CD8-positive, alpha-beta memory T cell (primary cell): ENCODE measurements at regions not wholly inside any gene's neighbourhood (a gene's known extent, or its start where the extent isn't known, plus 50 kb on each side); places are given as distances from the start of the nearest gene placed in this dataset.
A peak's percentile ranks its signal among the peaks of the same experiment; 100 is the strongest.

Source experiments
- CTCF ChIA-PET: fragments of 350-600 bp; sonication (Branson Sonifier 250); formaldehyde crosslinking; loops from one replicate; lab custom pipeline; 2021; ENCODE audit warnings: antibody characterized with exemption; lab: Charles Lee
- POLR2A ChIA-PET: fragments of 350-600 bp; sonication (Branson Sonifier 250); formaldehyde crosslinking; loops from one replicate; lab custom pipeline; 2021; ENCODE audit warnings: antibody characterized with exemption; lab: Charles Lee
- DNase-seq, 5 donors: peaks; one replicate each; pipeline versions ENCODE4 v3.0.0 to v3.0.0-alpha.2; 2020 to 2022; ENCODE audit warnings: mixed read lengths in 1 of 5
- H3K27ac ChIP-seq: one replicate; pipeline ENCODE4 v1.7.0; 2013; ENCODE audit warnings: low read depth, mild to moderate bottlenecking, low read length, moderate library complexity
- H3K27me3 ChIP-seq: 2 replicates; pipeline ENCODE4 v1.7.0; 2013; ENCODE audit warnings: low read length, mild to moderate bottlenecking; ENCODE audit not compliant: insufficient read depth, poor library complexity, severe bottlenecking
- H3K36me3 ChIP-seq: 2 replicates; pipeline ENCODE4 v1.7.0; 2013; ENCODE audit warnings: mild to moderate bottlenecking, low read length, moderate library complexity; ENCODE audit not compliant: insufficient read depth
- H3K4me1 ChIP-seq: 2 replicates; pipeline ENCODE4 v1.7.0; 2013; ENCODE audit warnings: mild to moderate bottlenecking, low read length, moderate library complexity; ENCODE audit not compliant: insufficient read depth
- H3K4me3 ChIP-seq: 2 replicates; pipeline ENCODE4 v1.7.0; 2013; ENCODE audit warnings: mild to moderate bottlenecking, low read length
- H3K9me3 ChIP-seq: 2 replicates; pipeline ENCODE4 v1.7.0; 2013; ENCODE audit warnings: mild to moderate bottlenecking, low read length
- H3K27ac Mint-ChIP-seq, 8 donors: one replicate each; pipeline ENCODE4 v1.8.0; 2020 to 2021; ENCODE audit warnings: mixed read lengths in 8 of 8, mild to moderate bottlenecking in 6 of 8, inconsistent platforms in 3 of 8, moderate library complexity in 3 of 8
- H3K27me3 Mint-ChIP-seq, 2 donors: one replicate each; pipeline ENCODE4 v1.8.0; 2020 to 2021; ENCODE audit warnings: mixed read lengths in 2 of 2, mild to moderate bottlenecking in 1 of 2, moderate library complexity in 1 of 2
- H3K36me3 Mint-ChIP-seq, 3 donors: one replicate each; pipeline ENCODE4 v1.8.0; 2020 to 2021; ENCODE audit warnings: mixed read lengths in 3 of 3, inconsistent platforms in 1 of 3, mild to moderate bottlenecking in 1 of 3
- H3K4me1 Mint-ChIP-seq, 3 donors: one replicate each; pipeline ENCODE4 v1.8.0; 2020 to 2021; ENCODE audit warnings: mixed read lengths in 3 of 3, inconsistent platforms in 1 of 3, mild to moderate bottlenecking in 1 of 3
- H3K4me3 Mint-ChIP-seq, 7 donors: one replicate each; pipeline ENCODE4 v1.8.0; 2020 to 2021; ENCODE audit warnings: mixed read lengths in 7 of 7, mild to moderate bottlenecking in 6 of 7, moderate library complexity in 4 of 7, inconsistent platforms in 2 of 7
- H3K9me3 Mint-ChIP-seq, 5 donors: one replicate each; pipeline ENCODE4 v1.8.0; 2020 to 2022; ENCODE audit warnings: mixed read lengths in 5 of 5, mild to moderate bottlenecking in 3 of 5, moderate library complexity in 2 of 5, inconsistent platforms in 1 of 5

DNA sequence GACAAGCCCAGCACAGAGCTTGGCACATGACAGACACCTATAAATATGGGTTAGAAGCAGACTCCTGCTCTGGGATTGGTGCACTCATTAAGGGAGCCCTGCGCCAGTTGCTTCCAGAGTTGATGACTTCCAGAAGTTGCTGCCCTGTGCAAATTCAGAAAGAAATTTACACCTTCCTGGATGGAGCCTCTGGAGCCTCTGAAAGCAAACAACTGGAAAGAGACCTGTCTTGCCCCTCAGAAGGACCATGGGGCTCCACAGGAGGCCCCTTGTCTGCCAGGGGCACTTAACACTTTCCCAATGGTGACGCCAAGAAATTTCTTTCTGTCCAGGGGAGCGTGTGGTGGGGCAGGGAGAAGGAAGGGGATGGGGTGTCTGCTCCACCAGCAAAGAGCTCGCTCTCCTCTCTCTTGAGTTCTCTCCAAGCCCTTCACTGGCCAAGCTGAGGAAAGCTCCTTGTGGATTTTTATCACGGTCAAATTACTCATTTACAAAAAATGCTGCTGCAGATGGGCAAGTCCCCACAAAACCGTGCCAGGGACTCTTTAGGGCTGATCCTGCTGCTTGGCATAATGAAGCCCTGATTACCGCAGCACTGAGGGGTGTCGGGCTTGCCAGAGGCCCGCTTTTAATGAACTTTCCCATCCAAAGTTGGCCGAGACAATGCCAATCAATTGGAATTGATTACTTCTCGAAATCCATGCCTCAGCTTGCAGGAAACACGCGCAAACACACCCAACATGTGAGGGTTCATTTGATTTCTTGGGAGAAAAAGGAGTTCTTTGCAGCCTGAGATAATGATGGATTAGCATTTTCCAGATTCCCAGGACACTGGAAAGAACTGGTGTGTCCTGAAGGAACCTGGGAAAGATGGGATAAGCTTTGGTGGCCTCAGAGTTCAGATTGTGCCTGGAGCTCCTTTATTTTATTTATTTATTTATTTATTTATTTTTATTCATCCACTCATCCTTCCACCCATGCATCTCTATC, 583.6 kb upstream of the CDH5 start:
- ChIA-PET POLR2A (no interaction called here), CTCF (no interaction called here)
- Mint-ChIP-seq H3K27me3 (no peaks in the 10 kb centered on the region), H3K4me1 (no peaks in the 10 kb centered on the region), H3K27ac (peak overlapping the region in 1 of 8 donors; percentile 14), H3K36me3 (no peaks in the 10 kb centered on the region), H3K4me3 (no peak overlapping the region), H3K9me3 (peaks cover 0 to 7% (median 2%) of the 10 kb centered on the region in 5 donors)
- Histone ChIP-seq H3K36me3 (no peaks in the 10 kb centered on the region), H3K4me3 (no peak overlapping the region), H3K27ac (no peak overlapping the region), H3K27me3 (no peaks in the 10 kb centered on the region), H3K9me3 (no peaks in the 10 kb centered on the region), H3K4me1 (no peaks in the 10 kb centered on the region)
- DNase-seq, result no peak

GRCh38 chr16:65781855-65782254, 584.6 kb upstream of the CDH5 start:
- CTCF ChIA-PET, result no interaction called here
- peaks cover 1 to 7% (median 6%) of the 10 kb centered on the region in 5 donors for H3K9me3 Mint-ChIP-seq

GRCh38 chr16:65781363-65781762, 585.1 kb upstream of the CDH5 start:
- Histone ChIP-seq H3K9me3 (no peaks in the 10 kb centered on the region), H3K27ac (no peak overlapping the region), H3K36me3 (no peaks in the 10 kb centered on the region), H3K4me1 (no peaks in the 10 kb centered on the region), H3K27me3 (no peaks in the 10 kb centered on the region), H3K4me3 (no peak overlapping the region)
- Mint-ChIP-seq H3K27ac (no peak overlapping the region), H3K27me3 (no peaks in the 10 kb centered on the region), H3K36me3 (no peaks in the 10 kb centered on the region), H3K9me3 (peaks cover 1 to 7% (median 6%) of the 10 kb centered on the region in 5 donors), H3K4me1 (no peaks in the 10 kb centered on the region), H3K4me3 (no peak overlapping the region)
- ChIA-PET POLR2A (no interaction called here), CTCF (no interaction called here)
- no peak for DNase-seq

More at GRCh38 chr16:65781855-65782254, 584.6 kb upstream of the CDH5 start:
- H3K27ac ChIP-seq, result no peak overlapping the region
- H3K27ac Mint-ChIP-seq, result no peak overlapping the region
- no peaks in the 10 kb centered on the region for H3K4me1 ChIP-seq
- H3K4me1 Mint-ChIP-seq, result no peaks in the 10 kb centered on the region
- DNase-seq, result no peak
- no peaks in the 10 kb centered on the region for H3K36me3 ChIP-seq
- POLR2A ChIA-PET, result no interaction called here
- H3K27me3 Mint-ChIP-seq, result no peaks in the 10 kb centered on the region
- H3K36me3 Mint-ChIP-seq, result no peaks in the 10 kb centered on the region
- H3K4me3 ChIP-seq, result no peak overlapping the region
- no peaks in the 10 kb centered on the region for H3K9me3 ChIP-seq
- H3K4me3 Mint-ChIP-seq, result no peak overlapping the region
- no peaks in the 10 kb centered on the region for H3K27me3 ChIP-seq

DNA sequence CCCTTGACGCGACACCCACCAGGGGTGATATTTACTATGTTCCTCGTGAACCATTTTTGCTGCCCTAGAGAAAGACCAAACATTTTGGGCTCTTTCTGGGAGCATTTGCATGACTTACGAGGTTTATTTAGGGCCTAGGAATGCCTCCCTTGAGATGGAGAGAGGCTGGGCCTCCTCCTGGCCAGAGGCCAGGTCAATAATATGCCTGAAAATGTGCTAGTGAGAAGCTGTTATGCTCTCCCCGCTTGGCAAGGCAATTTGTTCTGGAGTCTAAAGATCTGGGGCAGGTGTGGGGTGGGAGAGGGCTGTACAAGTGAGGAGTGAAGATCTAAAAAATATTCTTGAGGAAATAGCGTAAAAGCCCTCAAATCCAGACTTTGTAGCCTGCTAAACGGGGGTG, 587.3 kb upstream of the CDH5 start:
- H3K4me3 Mint-ChIP-seq, result no peak overlapping the region
- no peaks in the 10 kb centered on the region for H3K36me3 ChIP-seq
- no peaks in the 10 kb centered on the region for H3K27me3 ChIP-seq
- ChIA-PET POLR2A (no interaction called here), CTCF (no interaction called here)
- peaks cover 1 to 6% (median 5%) of the 10 kb centered on the region in 5 donors for H3K9me3 Mint-ChIP-seq
- DNase-seq, result no peak
- no peaks in the 10 kb centered on the region for H3K36me3 Mint-ChIP-seq
- no peaks in the 10 kb centered on the region for H3K4me1 ChIP-seq
- no peak overlapping the region for H3K27ac ChIP-seq
- no peak overlapping the region for H3K4me3 ChIP-seq
- H3K27ac Mint-ChIP-seq, result no peak overlapping the region
- H3K9me3 ChIP-seq, result no peaks in the 10 kb centered on the region
- H3K27me3 Mint-ChIP-seq, result no peaks in the 10 kb centered on the region
- no peaks in the 10 kb centered on the region for H3K4me1 Mint-ChIP-seq

DNA sequence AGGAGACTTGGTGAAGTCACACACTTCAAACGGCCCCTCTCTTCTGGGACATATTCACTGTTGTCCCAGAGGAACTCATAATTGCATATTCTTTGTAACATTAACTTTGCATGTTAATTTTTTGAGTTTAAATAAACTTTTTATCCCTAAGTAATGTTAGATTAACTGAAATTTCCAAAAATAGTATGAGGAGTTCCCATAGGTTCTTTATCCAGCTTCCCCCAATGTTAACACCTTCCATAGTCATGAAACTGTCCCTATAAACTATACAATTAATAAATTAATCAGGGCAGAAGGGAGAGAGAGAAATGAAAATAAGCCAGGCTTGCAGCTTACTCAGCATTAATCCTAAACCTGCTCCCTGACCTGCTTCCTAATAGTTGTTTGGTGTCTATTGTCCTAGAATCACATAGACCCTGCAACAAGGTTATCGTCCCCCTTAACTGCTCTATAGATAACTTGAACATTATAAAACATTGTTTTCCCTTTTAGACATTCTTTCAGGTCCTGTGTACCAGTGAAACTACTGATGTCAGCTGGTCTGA, 589.8 kb upstream of the CDH5 start:
- CTCF ChIA-PET, result no interaction called here
- H3K27ac Mint-ChIP-seq, result no peak overlapping the region

DNA sequence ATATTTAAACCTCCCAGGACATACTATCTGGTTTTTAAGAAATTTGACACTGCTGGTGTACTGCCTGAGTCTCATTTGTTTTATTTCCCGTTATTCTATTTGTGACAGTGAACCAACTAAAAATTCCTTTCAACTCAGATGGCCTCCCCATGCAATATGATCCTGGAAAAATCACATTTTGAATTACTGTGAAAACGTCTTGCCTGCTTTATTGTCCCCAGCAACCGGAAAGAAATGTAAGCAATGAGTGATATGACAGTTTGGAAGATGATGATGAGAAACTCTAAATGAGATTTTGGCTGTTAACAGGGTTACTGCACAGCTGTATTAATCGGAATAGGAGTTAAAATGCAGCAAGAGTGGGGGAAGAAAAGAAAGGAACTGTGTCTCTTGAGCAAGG, 590.7 kb upstream of the CDH5 start:
- Histone ChIP-seq H3K36me3 (no peaks in the 10 kb centered on the region), H3K9me3 (no peaks in the 10 kb centered on the region), H3K27ac (no peak overlapping the region), H3K27me3 (no peaks in the 10 kb centered on the region), H3K4me1 (no peaks in the 10 kb centered on the region), H3K4me3 (no peak overlapping the region)
- POLR2A ChIA-PET, result no interaction called here
- Mint-ChIP-seq H3K4me1 (no peaks in the 10 kb centered on the region), H3K36me3 (no peaks in the 10 kb centered on the region), H3K27ac (no peak overlapping the region), H3K27me3 (peaks cover 0 to 1% of the 10 kb centered on the region in 2 donors), H3K4me3 (no peak overlapping the region), H3K9me3 (peaks cover 0 to 13% (median 5%) of the 10 kb centered on the region in 5 donors)
- no peak for DNase-seq
- CTCF ChIA-PET, result no interaction called here

More for the DNA sequence above, 589.8 kb upstream of the CDH5 start:
- Histone ChIP-seq H3K4me1 (no peaks in the 10 kb centered on the region), H3K9me3 (no peaks in the 10 kb centered on the region), H3K36me3 (no peaks in the 10 kb centered on the region), H3K27me3 (no peaks in the 10 kb centered on the region), H3K4me3 (no peak overlapping the region), H3K27ac (no peak overlapping the region)
- Mint-ChIP-seq H3K9me3 (peaks cover 0 to 9% (median 5%) of the 10 kb centered on the region in 5 donors), H3K4me1 (no peaks in the 10 kb centered on the region), H3K27me3 (peaks cover 0 to 1% of the 10 kb centered on the region in 2 donors), H3K36me3 (no peaks in the 10 kb centered on the region), H3K4me3 (no peak overlapping the region)
- POLR2A ChIA-PET, result no interaction called here
- DNase-seq, result no peak

- ChIA-PET POLR2A (no interaction called here), CTCF (no interaction called here)
Measured at GRCh38 chr16:65774350-65774749, 592.1 kb upstream of the CDH5 start.

DNA sequence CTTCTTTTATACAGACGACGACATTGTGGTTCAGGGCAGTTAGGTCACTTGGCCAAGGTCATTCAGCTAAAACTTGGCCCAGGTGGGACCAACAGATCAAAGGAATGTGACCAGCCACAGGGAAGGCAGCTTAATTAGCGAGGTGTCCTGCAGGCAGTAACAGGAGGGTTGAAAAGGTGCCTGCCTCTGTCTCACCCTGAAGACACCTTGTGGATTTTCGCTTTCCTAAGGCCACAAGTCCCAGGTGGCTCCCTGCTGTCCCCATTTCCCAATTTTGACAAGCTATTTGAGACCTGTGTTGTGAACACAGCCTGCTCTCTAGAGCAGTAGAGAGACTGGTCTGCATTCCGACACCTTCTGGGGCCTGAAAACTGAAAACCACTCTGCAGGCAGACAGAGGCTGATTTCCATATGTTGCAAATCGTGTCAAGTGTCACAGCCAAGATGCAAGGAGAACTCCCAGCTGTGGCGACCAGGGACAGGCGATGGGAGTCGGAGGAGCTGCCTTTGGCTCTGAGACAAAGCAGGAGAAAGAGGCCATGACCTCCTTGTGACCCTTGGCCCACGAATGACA, 593.1 kb upstream of the CDH5 start:
- Mint-ChIP-seq H3K9me3 (peaks cover 3 to 17% (median 7%) of the 10 kb centered on the region in 5 donors), H3K27me3 (peaks cover 0 to 1% of the 10 kb centered on the region in 2 donors), H3K36me3 (no peaks in the 10 kb centered on the region), H3K4me3 (no peak overlapping the region), H3K4me1 (no peaks in the 10 kb centered on the region), H3K27ac (no peak overlapping the region)
- ChIA-PET CTCF (no interaction called here), POLR2A (no interaction called here)
- no peaks in the 10 kb centered on the region for H3K36me3 ChIP-seq
- H3K9me3 ChIP-seq, result no peaks in the 10 kb centered on the region
- H3K27me3 ChIP-seq, result no peaks in the 10 kb centered on the region
- no peak overlapping the region for H3K27ac ChIP-seq
- no peaks in the 10 kb centered on the region for H3K4me1 ChIP-seq
- no peak for DNase-seq
- no peak overlapping the region for H3K4me3 ChIP-seq

More at GRCh38 chr16:65774350-65774749, 592.1 kb upstream of the CDH5 start:
- H3K4me3 ChIP-seq, result no peak overlapping the region
- no peak overlapping the region for H3K27ac Mint-ChIP-seq
- no peaks in the 10 kb centered on the region for H3K4me1 Mint-ChIP-seq
- no peaks in the 10 kb centered on the region for H3K36me3 ChIP-seq
- H3K9me3 ChIP-seq, result no peaks in the 10 kb centered on the region
- no peaks in the 10 kb centered on the region for H3K36me3 Mint-ChIP-seq
- H3K4me1 ChIP-seq, result no peaks in the 10 kb centered on the region
- no peaks in the 10 kb centered on the region for H3K27me3 ChIP-seq
- peaks cover 3 to 14% (median 7%) of the 10 kb centered on the region in 5 donors for H3K9me3 Mint-ChIP-seq
- H3K4me3 Mint-ChIP-seq, result no peak overlapping the region
- DNase-seq, result no peak
- H3K27ac ChIP-seq, result no peak overlapping the region
- peaks cover 0 to 1% of the 10 kb centered on the region in 2 donors for H3K27me3 Mint-ChIP-seq
